Tibial artery (tissue), 4 donors: ENCODE measurements at regions not wholly inside any gene's neighbourhood (a gene's known extent, or its start where the extent isn't known, plus 50 kb on each side); places are given as distances from the start of the nearest gene placed in this dataset.

Experiments
- DNase-seq, 2 donors: peaks; one replicate each; pipeline ENCODE4 v3.0.0-alpha.2; 2019
- H3K27ac ChIP-seq, 2 donors: fragments of 200-600 bp; sonication (generic) in 1 of 2; 1 replicate in 1 of 2; 2 replicates in 1 of 2; pipeline ENCODE4 v1.5.1; 2018 to 2019; ENCODE audit warnings: mild to moderate bottlenecking in 1 of 2
- H3K27me3 ChIP-seq, 2 donors: fragments of 200-600 bp; sonication (generic) in 1 of 2; one replicate each; pipeline versions ENCODE4 v1.5.1 to v1.6.0; 2016 to 2019
- H3K36me3 ChIP-seq, 3 donors: fragments of 200-600 bp; sonication (generic) in 2 of 3; one replicate each; pipeline ENCODE4 v1.5.1; 2016 to 2019; ENCODE audit warnings: mild to moderate bottlenecking in 2 of 3
- H3K4me1 ChIP-seq, 4 donors: fragments of 200-600 bp; sonication (generic) in 2 of 4; 1 replicate in 3 of 4; 2 replicates in 1 of 4; pipeline ENCODE4 v1.5.1; 2016 to 2019
- H3K4me3 ChIP-seq, 2 donors: fragments of 200-600 bp; sonication (generic) in 1 of 2; 1 replicate in 1 of 2; 2 replicates in 1 of 2; pipeline ENCODE4 v1.5.1; 2018 to 2019; ENCODE audit warnings: mild to moderate bottlenecking in 2 of 2
- H3K9me3 ChIP-seq, 3 donors: fragments of 200-600 bp; sonication (generic) in 1 of 3; one replicate each; pipeline ENCODE4 v1.5.1; 2016 to 2019
- CTCF ChIP-seq, 2 experiments: fragments of 200-600 bp in 1 of 2; fragments of 450-650 bp in 1 of 2; IDR thresholded peaks; one replicate each; pipeline ENCODE4 v1.5.1; 2017 to 2019; ENCODE audit warnings: antibody characterized with exemption in 2 of 2, mild to moderate bottlenecking in 1 of 2, moderate library complexity in 1 of 2
- intact Hi-C: fragments of 100-400 bp; cut with DNase I; formaldehyde crosslinking; loops from one replicate; pipeline ENCODE4 v1.15.0; 2023; ENCODE audit warnings: low total_unique reads

- no peak for TF ChIP-seq CTCF (IDR thresholded peaks at IDR 0.05)
- H3K27me3 ChIP-seq = peaks cover 0 to 8% of the 10 kb centered on the region in 2 donors
- DNase-seq = no peak
- no peaks in the 10 kb centered on the region for H3K9me3 ChIP-seq
- intact Hi-C loops = no loop called here
- no peak overlapping the region for H3K4me3 ChIP-seq
- H3K27ac ChIP-seq = no peak overlapping the region
- H3K4me1 ChIP-seq = no peaks in the 10 kb centered on the region
- H3K36me3 ChIP-seq = no peaks in the 10 kb centered on the region
These were observed 233.4 kb downstream of the TEX36 start for GRCh38 chr10:125449571-125449970.

DNA sequence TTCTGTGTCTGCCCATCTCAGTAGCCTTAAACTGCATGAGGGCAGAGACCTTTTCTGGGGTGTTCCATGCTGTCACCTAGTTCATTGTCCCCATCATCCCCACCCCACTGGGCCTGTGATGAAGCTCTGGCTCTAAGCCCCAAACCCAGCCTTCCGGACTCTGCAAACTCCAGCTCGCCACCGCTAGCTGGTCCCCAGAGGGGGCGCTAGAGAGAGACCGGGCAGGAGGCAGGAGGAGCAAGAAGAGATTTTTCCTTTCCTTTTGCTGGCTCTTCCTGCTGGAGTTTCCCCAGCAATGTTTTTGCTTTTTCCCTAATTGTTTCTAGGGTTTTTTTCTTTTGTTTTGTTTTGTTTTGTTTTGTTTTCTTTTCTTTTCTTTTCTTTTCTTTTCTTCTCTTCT, 234.4 kb downstream of the TEX36 start:
- Histone ChIP-seq H3K4me3 (no peak overlapping the region), H3K36me3 (no peaks in the 10 kb centered on the region), H3K27me3 (peaks cover 0 to 7% of the 10 kb centered on the region in 2 donors), H3K9me3 (no peaks in the 10 kb centered on the region), H3K4me1 (no peaks in the 10 kb centered on the region), H3K27ac (no peak overlapping the region)
- intact Hi-C loops = no loop called here
- TF ChIP-seq CTCF (IDR thresholded peaks at IDR 0.05) = no peak
- DNase-seq = no peak

DNA sequence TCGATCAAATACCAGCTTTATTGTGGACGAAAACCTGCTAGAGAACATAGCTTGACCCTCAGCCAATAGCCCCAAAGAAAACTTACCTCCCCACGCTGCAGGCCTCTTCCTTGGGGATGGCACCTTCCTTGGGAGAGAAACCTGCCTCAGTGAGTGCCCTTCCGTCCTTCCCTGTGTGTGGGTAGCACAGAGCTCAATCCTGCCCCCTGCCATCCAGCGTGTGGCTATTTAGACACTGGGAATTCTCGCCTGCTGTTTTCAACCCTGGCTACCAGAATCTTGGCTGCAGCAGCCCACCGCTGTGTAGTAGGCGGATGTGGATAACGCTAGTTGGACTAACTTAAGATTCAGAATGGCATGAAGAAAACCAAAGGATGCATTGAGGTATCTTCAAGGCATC, 238.2 kb downstream of the TEX36 start:
- H3K4me1 ChIP-seq = no peaks in the 10 kb centered on the region
- no peak for TF ChIP-seq CTCF (IDR thresholded peaks at IDR 0.05)
- DNase-seq = no peak
- H3K9me3 ChIP-seq = no peaks in the 10 kb centered on the region
- no peaks in the 10 kb centered on the region for H3K36me3 ChIP-seq
- H3K27ac ChIP-seq = no peak overlapping the region
- no peak overlapping the region for H3K4me3 ChIP-seq
- intact Hi-C loops = no loop called here
- peaks cover 0 to 14% of the 10 kb centered on the region in 2 donors for H3K27me3 ChIP-seq

DNA sequence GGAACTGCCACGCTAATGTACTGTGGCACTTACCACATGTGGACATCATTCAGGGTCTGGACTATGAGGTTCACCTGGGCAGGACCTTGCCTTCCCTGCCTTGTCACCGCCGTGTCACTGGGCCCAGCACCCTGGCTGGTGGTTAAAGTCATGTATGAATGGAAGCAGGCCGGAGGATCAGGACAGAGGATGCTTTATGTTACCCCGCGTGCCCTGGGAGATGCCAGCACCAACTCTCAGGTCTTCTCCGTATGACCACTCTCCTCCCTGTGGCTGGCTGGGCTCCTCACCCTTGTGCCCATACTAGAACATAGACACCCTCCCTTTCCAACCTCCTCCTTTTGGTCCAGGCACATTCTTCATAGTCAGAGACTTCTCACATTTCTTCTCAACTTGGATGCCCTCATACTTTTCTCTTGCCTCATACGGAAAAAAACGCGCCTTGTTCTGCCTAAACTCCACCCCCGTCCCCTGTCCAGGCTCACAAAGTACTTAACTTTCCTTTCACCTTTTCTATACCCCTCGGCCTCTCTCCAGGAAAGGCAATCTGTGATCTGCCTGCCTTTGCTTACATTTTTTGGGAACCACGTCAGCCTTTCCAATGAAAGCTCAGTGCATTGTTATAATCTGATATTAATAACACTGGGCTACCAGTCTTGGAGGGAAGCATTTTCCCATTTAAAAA, 240.0 kb downstream of the TEX36 start:
- Histone ChIP-seq H3K27me3 (peaks cover 0 to 20% of the 10 kb centered on the region in 2 donors), H3K36me3 (no peaks in the 10 kb centered on the region), H3K27ac (no peak overlapping the region), H3K4me1 (no peaks in the 10 kb centered on the region), H3K4me3 (no peak overlapping the region), H3K9me3 (no peaks in the 10 kb centered on the region)
- intact Hi-C loops = no loop called here
- no peak for DNase-seq
- no peak for TF ChIP-seq CTCF (IDR thresholded peaks at IDR 0.05)

- intact Hi-C loops = no loop called here
- Histone ChIP-seq H3K4me3 (no peak overlapping the region), H3K4me1 (no peaks in the 10 kb centered on the region), H3K9me3 (no peaks in the 10 kb centered on the region), H3K36me3 (no peaks in the 10 kb centered on the region), H3K27ac (no peak overlapping the region), H3K27me3 (peaks cover 0 to 20% of the 10 kb centered on the region in 2 donors)
- no peak for TF ChIP-seq CTCF (IDR thresholded peaks at IDR 0.05)
- DNase-seq = no peak
These were observed 241.8 kb downstream of the TEX36 start for GRCh38 chr10:125441151-125441550.

DNA sequence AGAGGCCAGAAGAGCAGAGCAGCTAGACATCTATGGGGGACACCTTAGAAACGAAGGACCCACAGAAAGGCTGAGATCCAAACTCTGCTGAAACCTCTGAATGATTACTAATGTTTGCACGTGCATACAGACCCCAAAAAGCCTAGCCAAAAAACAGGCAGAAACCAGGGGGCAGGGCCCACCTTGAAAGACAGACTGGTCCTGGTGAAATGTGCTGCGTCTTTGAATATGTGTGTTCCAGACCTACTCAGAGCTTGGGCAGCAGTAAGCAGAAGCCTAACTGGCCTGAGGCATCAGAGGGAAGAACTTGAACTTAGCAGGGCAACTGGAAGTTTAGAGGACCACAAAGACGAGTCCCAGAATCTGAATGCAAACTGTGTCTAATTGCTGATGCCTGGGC, 251.8 kb downstream of the TEX36 start:
- H3K36me3 ChIP-seq = no peaks in the 10 kb centered on the region
- H3K27me3 ChIP-seq = no peaks in the 10 kb centered on the region
- no peak overlapping the region for H3K27ac ChIP-seq
- intact Hi-C loops = no loop called here
- H3K4me3 ChIP-seq = no peak overlapping the region
- TF ChIP-seq CTCF (IDR thresholded peaks at IDR 0.05) = no peak
- no peak for DNase-seq
- H3K4me1 ChIP-seq = no peaks in the 10 kb centered on the region
- no peaks in the 10 kb centered on the region for H3K9me3 ChIP-seq
